GM21619 (cell line): ENCODE measurements at regions not wholly inside any gene's neighbourhood (a gene's known extent, or its start where the extent isn't known, plus 50 kb on each side); places are given as distances from the start of the nearest gene placed in this dataset.

Source experiments
- ATAC-seq: cut with Tn5 transposase; IDR thresholded peaks from one replicate; pipeline ENCODE4 v1.9.1; 2021; ENCODE audit not compliant: unreplicated experiment

GRCh38 chr20:10770753-10771152, 97.0 kb upstream of the JAG1 start:
- ATAC-seq, result no peak

GRCh38 chr20:10771435-10772140, 97.8 kb upstream of the JAG1 start:
- ATAC-seq, result no peak

- ATAC-seq, result no peak
Measured at GRCh38 chr20:10774357-10774943, 100.7 kb upstream of the JAG1 start.

GRCh38 chr20:10777710-10778109, 103.9 kb upstream of the JAG1 start:
- ATAC-seq, result no peak

- no peak for ATAC-seq
Measured at GRCh38 chr20:10779911-10780310, 106.1 kb upstream of the JAG1 start.

- no peak for ATAC-seq
Measured at GRCh38 chr20:10780901-10781300, 107.1 kb upstream of the JAG1 start.

- no peak for ATAC-seq
Measured at GRCh38 chr20:10781526-10781925, 107.7 kb upstream of the JAG1 start.

GRCh38 chr20:10783707-10784553, 110.1 kb upstream of the JAG1 start:
- no peak for ATAC-seq

GRCh38 chr20:10784554-10785183, 110.9 kb upstream of the JAG1 start:
- ATAC-seq, result no peak

- ATAC-seq, result no peak
Measured at GRCh38 chr20:10786678-10787077, 112.9 kb upstream of the JAG1 start.

GRCh38 chr20:10788055-10788454, 114.3 kb upstream of the JAG1 start:
- no peak for ATAC-seq

GRCh38 chr20:10788877-10789276, 115.1 kb upstream of the JAG1 start:
- ATAC-seq, result no peak

GRCh38 chr20:10789386-10789785, 115.6 kb upstream of the JAG1 start:
- ATAC-seq, result no peak

- no peak for ATAC-seq
Measured at GRCh38 chr20:10790013-10790412, 116.2 kb upstream of the JAG1 start.

GRCh38 chr20:10792291-10792690, 118.5 kb upstream of the JAG1 start:
- no peak for ATAC-seq

- ATAC-seq, result no peak
Measured at GRCh38 chr20:10793766-10794165, 120.0 kb upstream of the JAG1 start.

- no peak for ATAC-seq
Measured at GRCh38 chr20:10794765-10795164, 121.0 kb upstream of the JAG1 start.

- no peak for ATAC-seq
Measured at GRCh38 chr20:10795286-10796026, 121.7 kb upstream of the JAG1 start.

- ATAC-seq, result no peak
Measured at GRCh38 chr20:10798811-10799210, 125.0 kb upstream of the JAG1 start.

GRCh38 chr20:10799735-10800134, 125.9 kb upstream of the JAG1 start:
- no peak for ATAC-seq

- no peak for ATAC-seq
Measured at GRCh38 chr20:10800288-10800687, 126.5 kb upstream of the JAG1 start.
